ENCODE measurements at regions not wholly inside any gene's neighbourhood (a gene's known extent, or its start where the extent isn't known, plus 50 kb on each side); places are given as distances from the start of the nearest gene placed in this dataset.

DNA sequence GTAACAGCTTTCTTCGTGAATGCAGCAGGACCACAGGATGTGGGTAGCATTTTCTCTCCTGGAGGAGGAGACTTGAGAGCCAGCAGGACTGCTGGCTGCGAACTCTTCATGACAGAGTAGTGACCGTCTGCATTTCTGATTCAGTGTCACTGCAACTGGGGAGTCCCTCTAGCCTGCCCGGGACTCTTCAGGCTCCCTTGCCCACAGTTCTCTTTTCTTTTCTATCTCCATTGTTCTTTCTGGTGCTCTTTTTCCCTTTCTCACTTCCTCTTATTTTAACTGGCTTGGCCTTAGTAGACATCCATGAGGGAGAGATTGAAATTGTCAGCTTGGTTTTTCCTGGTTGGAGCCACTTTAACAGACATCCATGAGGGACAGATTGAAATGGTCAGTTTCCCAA, 49.9 kb upstream of the P2RY1 start:
- DNase-seq = no peak
